HG03045 (cell line): ENCODE measurements at regions not wholly inside any gene's neighbourhood (a gene's known extent, or its start where the extent isn't known, plus 50 kb on each side); places are given as distances from the start of the nearest gene placed in this dataset.

Experiments used
- ATAC-seq: cut with Tn5 transposase; IDR thresholded peaks from one replicate; pipeline ENCODE4 v1.9.1; 2021; ENCODE audit warnings: mild to moderate bottlenecking, moderate library complexity; ENCODE audit not compliant: unreplicated experiment

- no peak for ATAC-seq
These were observed 199.2 kb downstream of the ACTL7B start for GRCh38 chr9:108656566-108656965.

DNA sequence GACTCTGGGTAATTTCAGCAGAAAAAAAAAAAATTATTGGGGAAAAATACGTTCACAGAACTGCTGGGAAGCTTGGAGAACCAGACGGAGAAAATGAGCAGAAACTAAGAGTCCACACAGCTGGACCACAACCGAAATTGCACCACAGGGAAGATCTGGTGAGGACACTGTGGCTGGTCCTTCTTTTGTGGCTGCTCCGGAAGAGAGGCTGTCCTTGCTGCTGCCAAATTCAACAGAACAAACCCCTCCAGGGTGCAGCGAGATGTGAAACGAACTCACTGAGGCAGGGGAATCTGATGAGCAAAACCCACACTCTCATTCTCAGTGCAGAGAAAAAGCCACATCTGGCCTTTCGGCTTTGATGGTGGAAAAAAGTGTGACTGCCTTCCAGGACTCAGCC is 200.0 kb downstream of the ACTL7B start:
- ATAC-seq: no peak

GRCh38 chr9:108654566-108654965 is 201.2 kb downstream of the ACTL7B start:
- ATAC-seq: no peak

- no peak for ATAC-seq
These were observed 202.9 kb downstream of the ACTL7B start for GRCh38 chr9:108652851-108653250.

DNA sequence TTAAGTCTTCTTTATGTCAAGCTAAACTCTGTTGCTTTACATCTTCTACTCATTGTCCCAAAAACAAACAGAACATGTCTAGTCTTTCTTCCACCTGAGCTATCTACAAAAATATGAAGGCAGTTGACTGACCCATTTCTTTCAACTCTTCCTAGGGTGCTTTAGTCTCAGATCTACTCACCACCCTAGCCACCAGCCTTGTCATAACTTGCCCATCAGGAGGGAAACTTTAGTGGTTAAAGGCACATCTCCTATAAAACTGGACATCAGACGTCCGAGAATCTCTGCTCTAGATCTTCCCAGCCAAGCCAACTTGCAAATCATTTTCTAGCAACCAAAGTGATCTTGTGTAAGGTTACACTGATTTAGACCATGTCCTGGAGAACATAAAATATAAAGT is 205.0 kb downstream of the ACTL7B start:
- no peak for ATAC-seq

- ATAC-seq: no peak
These were observed 210.3 kb downstream of the ACTL7B start for GRCh38 chr9:108645520-108645919.

- ATAC-seq: no peak
These were observed 211.9 kb downstream of the ACTL7B start for GRCh38 chr9:108643731-108644510.

DNA sequence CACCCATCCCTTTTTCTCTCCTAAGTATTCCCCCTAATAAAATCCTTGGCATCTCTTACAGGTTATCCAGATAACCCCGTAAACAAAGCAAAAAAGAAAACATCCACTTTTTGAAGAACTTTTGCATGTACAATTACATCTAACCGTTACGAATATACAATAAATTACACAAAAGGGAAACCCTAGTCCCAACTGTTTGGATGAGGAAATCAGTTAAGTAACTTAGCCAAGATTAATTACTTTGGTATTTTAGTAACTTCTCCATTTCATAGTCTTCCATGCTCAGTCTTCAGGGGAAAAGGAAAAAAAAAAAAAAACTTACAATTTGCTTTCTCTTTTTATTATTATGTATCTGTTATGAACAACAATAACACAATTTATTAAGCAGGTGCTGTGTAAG is 212.9 kb downstream of the ACTL7B start:
- ATAC-seq: no peak

- no peak for ATAC-seq
These were observed 215.6 kb downstream of the ACTL7B start for GRCh38 chr9:108640230-108640629.

GRCh38 chr9:108639696-108640095 is 216.1 kb downstream of the ACTL7B start:
- no peak for ATAC-seq

GRCh38 chr9:108639091-108639490 is 216.7 kb downstream of the ACTL7B start:
- no peak for ATAC-seq

DNA sequence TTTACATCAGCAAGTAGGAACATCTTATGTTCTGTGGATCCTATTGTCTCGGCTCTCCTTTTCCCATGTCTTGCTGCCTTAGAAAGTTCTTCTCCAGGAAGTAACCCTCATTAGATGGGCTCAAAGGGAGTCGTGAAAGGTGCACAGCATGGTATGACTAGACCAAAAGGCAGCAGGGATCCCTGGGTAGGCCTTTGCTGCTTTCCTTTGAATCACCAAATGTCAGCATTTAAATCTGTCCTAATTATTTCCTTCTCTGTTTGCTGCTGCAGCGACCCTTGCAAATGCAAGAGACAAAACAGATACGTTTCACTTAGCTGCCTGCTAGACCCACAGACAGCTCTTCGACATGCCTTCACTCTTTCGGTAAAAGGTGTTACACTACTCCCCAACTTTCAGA is 218.4 kb downstream of the ACTL7B start:
- no peak for ATAC-seq

DNA sequence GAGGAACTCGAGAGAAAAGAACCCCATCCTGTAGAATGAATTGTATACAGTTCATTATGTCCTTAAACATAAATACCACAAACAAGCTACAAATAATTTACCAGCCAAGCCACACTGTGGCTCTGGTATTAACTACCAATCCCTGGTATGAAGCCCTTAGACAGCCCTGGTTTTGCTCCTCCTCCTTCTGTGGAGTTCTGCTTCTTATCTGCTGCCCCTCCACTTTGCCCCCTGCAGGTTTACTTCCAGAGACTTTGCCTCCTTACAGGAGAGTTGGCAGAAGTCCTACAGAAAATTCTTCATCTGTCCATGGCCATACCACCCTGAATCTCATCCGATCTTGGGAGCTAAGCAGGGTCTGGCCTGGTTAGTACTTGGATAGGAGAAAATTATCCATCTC is 219.8 kb downstream of the ACTL7B start:
- ATAC-seq: no peak

DNA sequence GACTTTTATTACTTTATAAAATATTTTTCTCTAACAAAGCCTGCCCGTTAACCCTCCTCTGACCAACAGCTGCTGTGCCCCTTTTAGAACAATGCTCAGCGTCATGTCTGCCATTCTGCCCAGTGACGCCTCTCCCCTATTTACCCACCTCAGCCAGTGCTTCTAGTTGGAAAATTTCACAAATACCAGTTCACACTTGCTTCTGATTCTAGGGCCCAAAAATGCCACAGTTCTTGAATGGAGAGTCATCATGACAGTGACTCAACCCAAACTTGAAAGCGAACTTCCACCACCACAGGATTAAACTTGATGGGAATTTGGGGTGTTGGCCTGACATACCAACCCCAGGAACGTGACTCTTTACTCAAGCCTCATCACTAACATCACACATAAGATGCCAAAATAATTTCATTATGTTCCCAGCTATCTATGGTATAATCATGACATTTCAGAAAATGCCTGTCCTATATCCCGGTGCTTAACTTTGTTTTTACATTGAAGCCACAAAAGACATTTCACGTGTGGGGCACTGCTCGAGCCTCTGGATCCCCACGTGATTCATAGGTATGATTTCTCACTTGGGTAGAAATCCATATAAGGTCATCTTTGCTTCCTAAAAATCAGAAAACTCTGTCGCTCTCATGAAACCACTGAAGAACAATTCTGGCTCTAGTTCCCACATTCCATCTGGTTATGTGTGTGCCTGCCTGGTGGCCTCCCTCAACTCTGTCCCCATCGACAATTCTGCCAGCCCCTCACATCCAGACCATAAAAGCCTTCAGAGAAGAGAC is 220.9 kb downstream of the ACTL7B start:
- ATAC-seq: no peak

GRCh38 chr9:108634204-108634603 is 221.6 kb downstream of the ACTL7B start:
- ATAC-seq: no peak

DNA sequence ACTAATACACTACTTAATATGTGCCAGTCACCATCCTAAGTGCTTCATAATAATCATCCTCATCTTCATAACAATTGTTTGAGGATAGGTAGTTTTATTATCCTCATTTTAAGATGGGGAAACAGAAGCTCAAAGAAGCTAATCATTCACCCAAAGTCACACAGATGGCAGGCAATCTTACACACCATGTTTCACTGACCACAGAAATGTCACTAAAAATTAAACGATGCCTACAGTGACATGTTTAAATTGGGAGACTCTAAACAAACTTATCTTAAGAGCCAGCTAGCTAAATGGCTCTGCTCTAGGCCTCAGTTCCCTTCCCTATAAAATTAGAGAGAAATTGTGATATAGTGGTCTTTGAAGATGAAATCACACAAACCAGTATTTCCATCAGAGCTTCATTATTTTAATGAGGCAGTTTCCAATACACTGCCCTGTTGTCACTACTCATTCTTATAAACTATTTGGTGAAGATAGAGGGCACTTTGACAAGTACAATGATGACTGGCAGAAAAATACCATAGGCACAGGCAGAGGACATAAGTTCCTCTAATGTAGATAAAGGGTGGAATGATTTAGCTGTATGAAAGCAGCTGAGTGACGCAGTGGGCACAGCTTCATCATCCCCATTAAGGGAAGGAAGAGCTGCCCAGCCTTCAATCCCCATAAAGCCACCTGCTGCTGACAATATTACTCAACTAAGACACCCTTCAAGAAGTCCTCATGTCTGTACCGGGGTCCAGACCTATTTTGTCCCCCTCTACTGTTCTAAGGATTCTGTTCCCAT is 224.1 kb downstream of the ACTL7B start:
- ATAC-seq: no peak

- ATAC-seq: no peak
These were observed 227.5 kb downstream of the ACTL7B start for GRCh38 chr9:108628316-108628715.

- no peak for ATAC-seq
These were observed 229.0 kb downstream of the ACTL7B start for GRCh38 chr9:108626743-108627142.

DNA sequence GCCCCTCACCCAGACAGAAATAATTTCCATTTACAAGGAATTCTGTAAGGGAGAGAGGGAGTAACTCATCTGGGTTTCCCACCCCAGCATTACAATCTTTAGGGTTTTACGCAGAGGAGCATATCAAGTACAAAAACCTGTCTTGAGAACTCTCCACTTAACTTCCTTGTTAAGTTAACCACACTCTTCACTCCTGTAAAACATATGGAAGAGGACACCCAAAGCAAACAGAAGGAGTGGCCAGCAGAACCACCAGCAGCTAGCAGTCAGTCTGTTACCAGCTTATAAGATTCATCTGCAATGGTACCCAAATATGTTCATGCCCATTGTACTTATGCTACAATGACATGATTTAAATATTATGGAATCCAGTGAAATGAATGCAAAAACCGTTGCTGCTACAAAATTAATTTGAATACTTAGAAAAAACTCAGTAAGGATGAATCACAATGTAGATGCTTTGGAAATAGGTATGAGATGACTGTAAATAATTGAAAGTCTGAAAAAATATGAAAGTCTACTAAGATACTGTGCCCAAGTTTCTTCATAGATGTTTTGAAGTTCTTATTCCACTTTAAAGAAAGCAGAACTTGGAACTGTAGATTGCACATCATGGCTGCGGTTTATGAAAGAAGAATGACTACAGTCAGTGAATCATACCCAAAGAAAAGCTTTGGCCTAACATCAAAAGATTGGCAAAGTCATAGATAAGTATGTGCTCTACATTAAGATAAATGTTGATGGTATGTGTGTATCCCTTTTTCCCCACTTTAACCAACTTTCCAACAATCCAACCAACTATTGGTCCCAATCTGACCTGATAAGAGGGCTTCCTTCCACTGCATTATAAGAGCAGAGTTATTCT is 233.6 kb downstream of the ACTL7B start:
- ATAC-seq: no peak

GRCh38 chr9:108620767-108621166 is 235.0 kb downstream of the ACTL7B start:
- ATAC-seq: no peak
